Glutamatergic neuron (in vitro differentiated cells): ENCODE measurements at regions not wholly inside any gene's neighbourhood (a gene's known extent, or its start where the extent isn't known, plus 50 kb on each side); places are given as distances from the start of the nearest gene placed in this dataset.

Experiments used
- DNase-seq: peaks from one replicate; pipeline ENCODE4 v3.0.0; 2022
- H3K27ac Mint-ChIP-seq: one replicate; pipeline ENCODE4 v1.8.0; 2020; ENCODE audit warnings: mild to moderate bottlenecking, mixed read lengths, inconsistent platforms; ENCODE audit not compliant: unreplicated experiment
- H3K27me3 Mint-ChIP-seq: one replicate; pipeline ENCODE4 v1.8.0; 2020; ENCODE audit warnings: mild to moderate bottlenecking, moderate library complexity, mixed read lengths, inconsistent platforms; ENCODE audit not compliant: unreplicated experiment
- H3K36me3 Mint-ChIP-seq: one replicate; pipeline ENCODE4 v1.8.0; 2020; ENCODE audit warnings: mild to moderate bottlenecking, mixed read lengths, inconsistent platforms; ENCODE audit not compliant: unreplicated experiment
- H3K4me1 Mint-ChIP-seq: one replicate; pipeline ENCODE4 v1.8.0; 2020; ENCODE audit warnings: mild to moderate bottlenecking, low read depth, mixed read lengths, inconsistent platforms; ENCODE audit not compliant: unreplicated experiment
- H3K4me3 Mint-ChIP-seq: one replicate; pipeline ENCODE4 v1.8.0; 2020; ENCODE audit warnings: mild to moderate bottlenecking, mixed read lengths, inconsistent platforms; ENCODE audit not compliant: unreplicated experiment
- H3K9me3 Mint-ChIP-seq: one replicate; pipeline ENCODE4 v1.8.0; 2020; ENCODE audit warnings: mild to moderate bottlenecking, moderate library complexity, mixed read lengths, inconsistent platforms; ENCODE audit not compliant: unreplicated experiment
- TF ChIP-seq, protein P1 (sequence below): fragments of 200-600 bp; sonication (generic); IDR thresholded peaks from one replicate; pipeline ENCODE4 v1.5.0; 2021; ENCODE audit not compliant: partially characterized antibody, unreplicated experiment

DNA sequence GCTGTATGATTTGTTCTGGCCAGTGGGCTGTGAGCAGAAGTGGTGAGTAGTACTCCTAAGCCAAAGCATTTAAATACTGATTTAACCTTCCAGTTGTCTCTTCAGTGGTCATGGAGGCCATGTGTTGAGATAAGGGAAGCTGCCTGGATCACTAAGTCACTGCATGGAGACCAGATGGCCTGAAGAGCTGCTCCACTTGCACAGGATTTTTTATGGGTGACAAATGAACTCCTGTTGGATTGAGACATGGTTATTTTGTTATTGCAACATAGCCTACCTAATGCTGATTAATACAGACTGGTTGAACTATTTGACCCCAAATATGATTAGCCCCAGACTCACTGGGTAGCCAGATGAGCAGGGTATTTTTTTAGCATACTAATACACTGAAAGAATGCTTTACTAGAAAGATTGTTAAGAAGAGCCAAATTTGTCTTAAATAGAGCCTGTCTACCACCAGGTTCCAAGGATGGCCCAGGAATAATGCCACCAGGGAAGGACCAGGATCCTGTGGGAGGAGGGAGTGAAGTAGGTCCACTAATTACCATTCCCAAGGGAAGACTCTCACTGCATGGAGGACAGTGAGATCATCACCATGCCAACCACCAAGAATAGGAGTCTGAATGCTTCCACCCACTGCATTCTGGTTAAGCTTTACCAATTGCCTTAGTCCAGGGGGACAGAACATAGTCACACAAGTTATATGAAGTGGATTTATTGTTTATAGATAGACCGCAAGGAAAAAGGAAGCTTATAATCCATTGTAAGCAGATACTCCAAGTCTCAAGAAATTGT lies 187.4 kb upstream of the IRX6 start:
- Mint-ChIP-seq H3K27me3 (peaks cover 2% of the 10 kb centered on the region), H3K27ac (no peak overlapping the region), H3K4me3 (no peak overlapping the region), H3K9me3 (no peaks in the 10 kb centered on the region), H3K4me1 (no peaks in the 10 kb centered on the region), H3K36me3 (no peaks in the 10 kb centered on the region)
- TF ChIP-seq, protein P1, sequence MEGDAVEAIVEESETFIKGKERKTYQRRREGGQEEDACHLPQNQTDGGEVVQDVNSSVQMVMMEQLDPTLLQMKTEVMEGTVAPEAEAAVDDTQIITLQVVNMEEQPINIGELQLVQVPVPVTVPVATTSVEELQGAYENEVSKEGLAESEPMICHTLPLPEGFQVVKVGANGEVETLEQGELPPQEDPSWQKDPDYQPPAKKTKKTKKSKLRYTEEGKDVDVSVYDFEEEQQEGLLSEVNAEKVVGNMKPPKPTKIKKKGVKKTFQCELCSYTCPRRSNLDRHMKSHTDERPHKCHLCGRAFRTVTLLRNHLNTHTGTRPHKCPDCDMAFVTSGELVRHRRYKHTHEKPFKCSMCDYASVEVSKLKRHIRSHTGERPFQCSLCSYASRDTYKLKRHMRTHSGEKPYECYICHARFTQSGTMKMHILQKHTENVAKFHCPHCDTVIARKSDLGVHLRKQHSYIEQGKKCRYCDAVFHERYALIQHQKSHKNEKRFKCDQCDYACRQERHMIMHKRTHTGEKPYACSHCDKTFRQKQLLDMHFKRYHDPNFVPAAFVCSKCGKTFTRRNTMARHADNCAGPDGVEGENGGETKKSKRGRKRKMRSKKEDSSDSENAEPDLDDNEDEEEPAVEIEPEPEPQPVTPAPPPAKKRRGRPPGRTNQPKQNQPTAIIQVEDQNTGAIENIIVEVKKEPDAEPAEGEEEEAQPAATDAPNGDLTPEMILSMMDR: no peak
- no peak for DNase-seq

DNA sequence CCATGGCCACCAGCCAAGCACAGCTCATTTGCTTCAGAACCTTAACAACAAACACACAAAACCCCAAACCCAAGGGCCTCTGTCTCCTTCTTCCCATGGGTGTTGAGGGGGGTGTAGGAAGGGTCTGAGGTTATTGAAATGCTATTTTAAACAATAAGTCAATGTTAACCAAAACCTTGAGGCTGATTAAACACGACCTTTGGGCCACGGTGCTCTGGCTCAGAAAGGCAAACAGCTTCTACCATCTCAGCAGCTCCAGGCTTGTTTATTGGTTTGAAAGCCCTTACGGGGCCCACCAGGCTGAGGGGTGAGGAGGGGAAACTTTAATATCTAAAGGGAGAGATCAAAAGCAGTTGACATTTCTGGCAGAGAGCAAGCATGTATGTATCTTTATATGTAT lies 185.7 kb upstream of the IRX6 start:
- Mint-ChIP-seq H3K27ac (no peak overlapping the region), H3K9me3 (no peaks in the 10 kb centered on the region), H3K27me3 (no peaks in the 10 kb centered on the region), H3K4me1 (no peaks in the 10 kb centered on the region), H3K4me3 (no peak overlapping the region), H3K36me3 (no peaks in the 10 kb centered on the region)
- DNase-seq: no peak
- TF ChIP-seq, protein P1: no peak

DNA sequence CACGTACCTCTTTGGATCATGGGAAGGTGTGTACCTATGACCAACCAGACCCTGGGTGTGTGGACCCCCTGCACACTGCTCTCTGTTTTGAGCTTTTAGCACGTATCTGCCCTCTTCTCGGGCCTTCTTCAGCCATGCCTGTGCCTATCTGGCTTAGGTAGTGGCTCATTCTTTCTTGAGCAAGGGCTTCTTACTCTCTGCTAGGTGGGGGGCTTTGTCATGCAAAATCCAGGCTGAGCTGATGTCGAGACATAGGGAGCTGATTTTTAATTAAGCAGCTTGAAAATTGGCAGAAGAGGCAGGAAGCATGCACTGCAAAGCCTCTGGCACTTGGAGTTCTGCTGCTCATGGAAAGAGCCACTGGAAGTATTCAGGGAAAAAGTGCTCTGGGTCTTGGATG lies 181.6 kb upstream of the IRX6 start:
- Mint-ChIP-seq H3K27ac (no peak overlapping the region), H3K9me3 (no peaks in the 10 kb centered on the region), H3K27me3 (no peaks in the 10 kb centered on the region), H3K4me3 (no peak overlapping the region), H3K36me3 (no peaks in the 10 kb centered on the region), H3K4me1 (no peaks in the 10 kb centered on the region)
- no peak for DNase-seq
- TF ChIP-seq, protein P1: no peak

DNA sequence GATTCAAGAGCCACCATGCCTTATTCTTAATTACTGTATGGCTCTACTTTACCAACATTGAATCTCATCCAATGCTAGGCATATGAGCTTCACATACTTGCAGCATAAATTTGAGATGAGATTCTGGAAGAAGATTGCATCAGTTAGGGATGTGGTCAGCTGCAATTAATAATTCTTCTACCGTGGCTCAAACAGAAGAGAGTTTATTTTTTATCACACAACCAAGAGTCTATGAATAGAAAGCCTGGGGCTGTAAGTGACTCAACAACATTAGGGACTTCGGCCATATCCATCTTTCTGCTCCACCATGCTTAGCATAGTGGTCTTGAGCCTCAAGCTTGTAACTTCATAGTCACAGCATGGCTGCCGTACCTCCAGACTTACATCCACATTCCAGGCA lies 179.4 kb upstream of the IRX6 start:
- Mint-ChIP-seq H3K27ac (no peak overlapping the region), H3K4me3 (no peak overlapping the region), H3K9me3 (no peaks in the 10 kb centered on the region), H3K36me3 (no peaks in the 10 kb centered on the region), H3K4me1 (no peaks in the 10 kb centered on the region), H3K27me3 (peaks cover 2% of the 10 kb centered on the region)
- TF ChIP-seq, protein P1: no peak
- no peak for DNase-seq

DNA sequence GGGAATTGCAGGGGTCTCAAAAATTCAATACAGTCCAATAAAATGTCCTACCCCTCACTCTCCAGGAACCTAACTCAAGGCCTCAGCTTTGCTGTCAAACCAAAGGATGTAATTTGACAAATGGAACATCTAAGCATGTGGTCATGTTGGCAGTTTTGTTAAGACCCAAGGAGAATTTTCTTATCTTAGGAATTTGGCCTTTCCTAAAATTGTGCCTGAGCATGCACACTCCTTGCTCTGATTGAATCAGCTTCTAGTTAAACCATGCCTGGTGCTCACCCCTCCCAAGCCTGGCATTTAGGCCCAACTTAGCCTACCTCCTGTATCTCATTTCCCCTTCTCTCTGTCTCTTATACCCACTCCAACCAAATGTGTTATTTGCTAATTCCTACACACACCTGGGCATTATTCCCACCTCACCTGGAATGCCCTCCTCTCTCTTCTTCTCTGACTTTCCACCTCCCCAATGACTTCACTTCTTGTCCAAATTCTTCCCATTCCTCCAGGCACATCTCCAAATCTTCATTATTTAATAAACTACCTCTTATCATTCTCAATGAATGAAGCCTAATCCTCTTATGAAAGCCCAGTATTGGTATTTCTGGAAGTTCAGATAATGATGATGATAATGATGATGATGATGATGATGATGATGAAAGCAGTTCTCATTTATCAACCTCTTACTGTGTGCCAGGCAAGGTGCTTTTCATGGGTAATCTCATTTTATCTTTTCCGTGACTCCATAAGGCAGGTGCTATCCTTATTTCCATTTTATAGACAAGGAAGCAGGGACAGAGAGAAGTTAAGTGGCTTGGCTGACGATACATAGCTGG lies 178.0 kb upstream of the IRX6 start:
- DNase-seq: no peak
- H3K4me3 Mint-ChIP-seq: no peak overlapping the region
- H3K9me3 Mint-ChIP-seq: no peaks in the 10 kb centered on the region
- no peaks in the 10 kb centered on the region for H3K4me1 Mint-ChIP-seq
- TF ChIP-seq, protein P1: no peak
- H3K36me3 Mint-ChIP-seq: no peaks in the 10 kb centered on the region
- H3K27ac Mint-ChIP-seq: no peak overlapping the region
- peaks cover 2% of the 10 kb centered on the region for H3K27me3 Mint-ChIP-seq
